GM19463 (cell line): ENCODE measurements at regions not wholly inside any gene's neighbourhood (a gene's known extent, or its start where the extent isn't known, plus 50 kb on each side); places are given as distances from the start of the nearest gene placed in this dataset.

ENCODE experiments used
- ATAC-seq: cut with Tn5 transposase; IDR thresholded peaks from one replicate; pipeline ENCODE4 v1.9.1; 2021; ENCODE audit warnings: mild to moderate bottlenecking, moderate library complexity; ENCODE audit not compliant: unreplicated experiment

GRCh38 chr15:97425596-97425995 lies 534.9 kb upstream of the ARRDC4 start:
- no peak for ATAC-seq

GRCh38 chr15:97443101-97443500 lies 517.4 kb upstream of the ARRDC4 start:
- no peak for ATAC-seq

DNA sequence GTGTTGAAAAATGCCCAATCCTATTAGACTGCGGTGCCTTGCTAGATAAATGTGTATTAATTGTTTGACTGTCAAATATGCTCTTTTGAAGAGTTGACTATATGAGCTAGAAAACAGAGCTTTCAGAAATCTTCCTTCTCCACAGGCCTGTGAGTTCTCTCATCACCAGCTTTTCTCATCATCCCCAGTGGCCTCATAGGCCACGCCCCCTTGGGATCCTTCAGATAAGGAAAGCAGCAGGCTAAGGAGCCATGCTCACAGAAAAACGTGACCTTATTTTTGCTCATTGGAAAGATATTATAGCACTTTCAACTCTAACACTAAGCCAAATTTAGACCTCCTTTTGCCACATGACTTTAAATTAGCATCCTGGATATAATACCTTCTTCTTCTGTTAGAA lies 514.4 kb upstream of the ARRDC4 start:
- ATAC-seq, result no peak

- no peak for ATAC-seq
These were observed 503.8 kb upstream of the ARRDC4 start for GRCh38 chr15:97456521-97457202.

GRCh38 chr15:97457203-97457847 lies 503.2 kb upstream of the ARRDC4 start:
- no peak for ATAC-seq

- ATAC-seq, result no peak
These were observed 500.7 kb upstream of the ARRDC4 start for GRCh38 chr15:97459771-97460170.

DNA sequence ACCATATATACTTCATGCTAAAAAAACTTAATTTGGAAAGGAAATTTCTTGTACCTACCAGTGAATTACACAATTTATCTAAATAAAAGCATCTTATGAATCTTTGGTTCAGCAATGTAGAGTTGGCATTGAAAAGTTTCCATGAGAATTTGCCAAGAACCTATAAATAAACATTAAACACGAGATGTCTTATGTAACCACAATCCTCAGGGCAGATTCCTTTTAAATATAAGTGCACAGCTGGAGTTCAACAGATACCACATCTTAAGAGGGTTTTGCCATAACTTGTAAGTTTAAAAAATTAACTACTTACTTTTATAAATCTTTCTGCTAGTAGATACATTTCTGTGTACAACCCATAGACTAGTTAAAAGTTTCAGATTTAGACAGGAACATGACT lies 499.3 kb upstream of the ARRDC4 start:
- ATAC-seq, result no peak

GRCh38 chr15:97463696-97464095 lies 496.8 kb upstream of the ARRDC4 start:
- no peak for ATAC-seq

- no peak for ATAC-seq
These were observed 490.1 kb upstream of the ARRDC4 start for GRCh38 chr15:97470417-97470816.

DNA sequence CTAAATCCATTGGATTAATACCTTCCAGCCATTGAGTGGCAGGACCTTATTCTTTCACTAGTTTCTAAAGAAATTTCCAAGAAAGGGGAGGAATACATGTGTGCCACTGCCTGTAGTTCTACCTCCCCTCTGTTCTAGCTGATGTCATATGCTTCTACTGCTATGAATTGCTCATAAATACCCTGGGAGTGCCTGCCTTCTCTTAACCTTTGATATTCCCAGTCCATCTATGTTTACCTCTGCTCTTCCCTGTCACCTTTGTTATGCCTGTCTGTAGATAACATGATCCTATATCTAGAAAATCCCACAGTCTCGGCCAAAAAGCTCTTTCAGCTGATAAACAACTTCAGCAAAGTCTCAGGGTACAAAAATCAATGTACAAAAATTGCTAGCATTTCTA lies 486.9 kb upstream of the ARRDC4 start:
- no peak for ATAC-seq

DNA sequence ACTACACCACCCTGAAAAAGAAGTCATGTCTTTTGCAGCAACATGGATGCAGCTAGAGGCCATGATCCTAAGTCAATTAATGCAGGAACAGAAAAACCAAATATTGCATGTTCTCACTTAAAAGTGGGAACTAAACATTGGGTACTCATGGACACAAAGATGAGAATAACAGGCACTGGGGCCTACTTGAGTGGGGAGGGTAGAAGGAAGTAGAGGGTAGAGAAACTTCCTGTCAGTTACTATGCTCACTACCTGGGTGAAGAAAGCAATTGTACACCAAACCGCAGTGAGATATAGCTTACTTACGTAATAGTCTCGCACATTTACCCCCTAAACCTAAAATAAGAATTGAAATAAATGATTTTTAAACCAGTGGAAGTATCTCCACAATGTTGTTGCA lies 480.5 kb upstream of the ARRDC4 start:
- ATAC-seq, result no peak

DNA sequence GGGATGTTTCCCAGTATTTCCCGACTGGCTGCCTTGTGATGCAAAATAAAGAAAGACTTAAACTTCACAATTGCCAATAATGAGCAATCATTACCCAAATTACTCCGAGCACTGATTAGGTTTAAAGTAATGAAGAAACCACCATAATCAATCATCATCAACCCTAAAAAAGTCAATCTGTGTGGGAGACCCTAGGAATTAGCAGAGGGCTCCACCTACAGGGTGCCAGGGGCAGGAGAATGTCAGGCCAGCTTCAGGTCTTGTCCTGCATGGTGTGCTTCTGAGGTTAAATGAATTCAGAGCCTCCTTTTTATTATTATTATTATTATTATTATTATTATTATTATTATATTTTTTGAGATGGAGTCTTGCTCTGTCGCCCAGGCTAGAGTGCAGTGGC lies 478.0 kb upstream of the ARRDC4 start:
- no peak for ATAC-seq

GRCh38 chr15:97483232-97483631 lies 477.3 kb upstream of the ARRDC4 start:
- no peak for ATAC-seq

GRCh38 chr15:97490429-97490828 lies 470.1 kb upstream of the ARRDC4 start:
- ATAC-seq, result no peak

DNA sequence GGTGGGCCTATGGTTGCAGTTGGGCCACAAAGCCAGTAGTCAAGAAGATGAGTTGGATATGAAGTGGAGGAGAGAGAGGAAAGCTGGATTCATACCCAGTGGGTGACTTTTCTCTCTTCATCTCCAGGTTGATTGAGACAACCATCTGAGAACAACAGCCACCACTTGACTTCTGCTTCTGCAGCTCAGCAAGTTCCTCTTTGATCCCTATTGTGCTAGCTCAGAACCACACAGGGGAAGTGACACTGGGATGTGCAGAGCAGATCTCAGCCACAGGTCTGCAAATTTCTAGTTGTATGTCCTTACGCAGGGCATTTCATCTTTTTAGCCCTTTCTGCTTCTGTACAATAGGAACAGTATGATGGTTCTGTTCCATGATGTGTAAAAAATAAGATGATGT lies 459.2 kb upstream of the ARRDC4 start:
- no peak for ATAC-seq

DNA sequence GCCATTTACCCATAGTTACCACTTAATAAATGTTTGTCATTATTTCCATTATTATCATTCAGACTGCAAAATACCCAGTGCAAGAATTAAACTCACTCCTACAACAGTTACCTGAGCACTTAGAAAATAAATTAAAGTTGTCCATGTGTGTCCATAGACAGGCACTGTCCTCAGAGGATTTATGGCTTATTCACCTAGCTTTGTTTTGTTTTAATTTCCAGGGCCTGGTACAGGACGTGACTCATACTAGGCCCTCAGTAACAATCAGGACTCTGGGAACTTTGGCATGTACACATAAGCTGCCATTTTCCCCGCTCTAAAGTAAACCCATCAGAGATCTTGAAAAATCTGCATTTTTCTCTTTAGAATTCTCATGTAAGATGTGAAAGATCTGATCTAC lies 458.5 kb upstream of the ARRDC4 start:
- no peak for ATAC-seq

- ATAC-seq, result no peak
These were observed 456.3 kb upstream of the ARRDC4 start for GRCh38 chr15:97504031-97504792.

DNA sequence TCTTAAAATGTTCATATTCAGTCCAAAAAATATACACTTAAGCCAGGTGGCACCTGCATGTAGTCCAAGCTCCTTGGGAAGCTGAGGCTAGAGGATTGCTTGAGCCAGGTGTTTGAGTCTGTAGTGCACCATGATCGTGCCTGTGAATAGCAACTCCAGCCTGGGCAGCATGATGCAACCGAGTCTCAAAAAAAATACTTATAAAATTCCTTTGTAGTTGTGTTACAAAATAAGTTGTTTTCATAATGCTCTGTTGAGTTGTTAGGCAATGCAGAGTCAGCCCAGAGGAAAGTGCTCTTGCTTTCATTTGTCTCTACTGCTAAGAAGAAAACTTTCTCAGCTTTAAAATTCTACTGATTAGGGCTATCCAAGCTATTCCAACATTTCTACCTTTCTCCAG lies 442.8 kb upstream of the ARRDC4 start:
- ATAC-seq, result no peak

- ATAC-seq, result no peak
These were observed 439.8 kb upstream of the ARRDC4 start for GRCh38 chr15:97520689-97521088.

GRCh38 chr15:97521381-97522285 lies 438.9 kb upstream of the ARRDC4 start:
- no peak for ATAC-seq

DNA sequence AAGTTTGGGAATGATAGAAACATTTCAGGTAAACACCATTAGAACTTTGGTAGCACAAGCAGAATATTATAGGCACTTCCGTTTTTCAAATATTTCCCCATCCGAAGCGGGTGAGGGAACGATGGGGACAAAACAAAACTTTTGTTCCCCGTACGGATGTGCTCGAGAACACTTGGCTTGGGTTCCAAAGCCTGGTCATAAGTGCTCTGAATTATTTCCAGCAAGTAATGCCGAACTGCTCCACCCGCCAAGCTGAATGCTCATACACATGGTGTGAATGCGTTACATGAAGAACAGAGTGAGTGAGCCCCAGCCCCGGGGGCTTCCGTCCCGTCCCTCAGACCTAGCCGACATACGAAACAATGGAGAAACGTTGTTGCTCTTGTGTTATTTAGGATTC lies 438.2 kb upstream of the ARRDC4 start:
- no peak for ATAC-seq
